ENCODE measurements at regions not wholly inside any gene's neighbourhood (a gene's known extent, or its start where the extent isn't known, plus 50 kb on each side); places are given as distances from the start of the nearest gene placed in this dataset.

- no peaks in the 10 kb centered on the region for H3K4me1 ChIP-seq (ENCODE audit: control insufficient read depth, extremely low read depth, insufficient read depth, low read length)
- H3K4me3 ChIP-seq (ENCODE audit: control insufficient read depth in 2 of 3, extremely low read depth in 1 of 3, insufficient read depth in 2 of 3, low read depth in 1 of 3, low read length in 3 of 3) = no peak overlapping the region
- DNase-seq (ENCODE audit: low read depth, low spot score) (no peak), FAIRE-seq (no peak)
- no peak for TF ChIP-seq EZH2 (IDR thresholded peaks at IDR 0.05; ENCODE audit: low read length)
- TF ChIP-seq CTCF (optimal IDR thresholded peaks at IDR 0.05 in 1 of 3, IDR thresholded peaks at IDR 0.05 in 1 of 3, conservative IDR thresholded peaks at IDR 0.05 in 1 of 3; ENCODE audit: extremely low read depth in 1 of 3, insufficient read depth in 2 of 3, low read length in 3 of 3) = no peak
- H3K27me3 ChIP-seq (ENCODE audit: control insufficient read depth, extremely low read depth, insufficient read depth, low read length) = no peaks in the 10 kb centered on the region
- no peaks in the 10 kb centered on the region for H3K9me3 ChIP-seq (ENCODE audit: control insufficient read depth, low read depth, low read length)
- H3K4me2 ChIP-seq (ENCODE audit: control insufficient read depth, extremely low read depth, insufficient read depth, low read depth, low read length) = no peak overlapping the region
- dilution Hi-C loops (cut with MboI; ENCODE audit: extremely low pct_ligation_motif_present, low sequenced_read_pairs) = no loop called here
- no peak overlapping the region for H2AFZ ChIP-seq (ENCODE audit: control insufficient read depth, low read length)
- H4K20me1 ChIP-seq (ENCODE audit: control insufficient read depth, extremely low read depth, insufficient read depth, low read length) = no peaks in the 10 kb centered on the region
- H3K79me2 ChIP-seq (ENCODE audit: control insufficient read depth, insufficient read depth, low read length) = no peaks in the 10 kb centered on the region
- no peaks in the 10 kb centered on the region for H3K9me1 ChIP-seq (ENCODE audit: control insufficient read depth, extremely low read depth, insufficient read depth, low read length)
- no peak overlapping the region for H3K9ac ChIP-seq (ENCODE audit: control insufficient read depth, extremely low read depth, insufficient read depth, low read length)
- no peak overlapping the region for H3K27ac ChIP-seq (ENCODE audit: control insufficient read depth, insufficient read depth, low read length)
- no peaks in the 10 kb centered on the region for H3K36me3 ChIP-seq (ENCODE audit: control insufficient read depth in 2 of 2, extremely low read depth in 1 of 2, insufficient read depth in 2 of 2, low read length in 2 of 2)
Observed at GRCh38 chr5:164708831-164709230, 1203.4 kb downstream of the MAT2B start.

GRCh38 chr5:164713682-164714081 lies 1208.3 kb downstream of the MAT2B start:
- H3K9me3 ChIP-seq (ENCODE audit: control insufficient read depth, low read depth, low read length) = no peaks in the 10 kb centered on the region
- no peaks in the 10 kb centered on the region for H4K20me1 ChIP-seq (ENCODE audit: control insufficient read depth, extremely low read depth, insufficient read depth, low read length)
- H3K4me3 ChIP-seq (ENCODE audit: control insufficient read depth in 2 of 3, extremely low read depth in 1 of 3, insufficient read depth in 2 of 3, low read depth in 1 of 3, low read length in 3 of 3) = no peak overlapping the region
- no peaks in the 10 kb centered on the region for H3K27me3 ChIP-seq (ENCODE audit: control insufficient read depth, extremely low read depth, insufficient read depth, low read length)
- no peak overlapping the region for H2AFZ ChIP-seq (ENCODE audit: control insufficient read depth, low read length)
- DNase-seq (ENCODE audit: low read depth, low spot score) = no peak
- no peak for FAIRE-seq
- dilution Hi-C loops (cut with MboI; ENCODE audit: extremely low pct_ligation_motif_present, low sequenced_read_pairs) = no loop called here
- no peaks in the 10 kb centered on the region for H3K79me2 ChIP-seq (ENCODE audit: control insufficient read depth, insufficient read depth, low read length)
- H3K4me2 ChIP-seq (ENCODE audit: control insufficient read depth, extremely low read depth, insufficient read depth, low read depth, low read length) = no peak overlapping the region
- no peak overlapping the region for H3K9ac ChIP-seq (ENCODE audit: control insufficient read depth, extremely low read depth, insufficient read depth, low read length)
- TF ChIP-seq CTCF (optimal IDR thresholded peaks at IDR 0.05 in 1 of 3, IDR thresholded peaks at IDR 0.05 in 1 of 3, conservative IDR thresholded peaks at IDR 0.05 in 1 of 3; ENCODE audit: extremely low read depth in 1 of 3, insufficient read depth in 2 of 3, low read length in 3 of 3) = no peak
- TF ChIP-seq EZH2 (IDR thresholded peaks at IDR 0.05; ENCODE audit: low read length) = no peak
- H3K27ac ChIP-seq (ENCODE audit: control insufficient read depth, insufficient read depth, low read length) = no peak overlapping the region
- no peaks in the 10 kb centered on the region for H3K4me1 ChIP-seq (ENCODE audit: control insufficient read depth, extremely low read depth, insufficient read depth, low read length)
- no peaks in the 10 kb centered on the region for H3K36me3 ChIP-seq (ENCODE audit: control insufficient read depth in 2 of 2, extremely low read depth in 1 of 2, insufficient read depth in 2 of 2, low read length in 2 of 2)
- H3K9me1 ChIP-seq (ENCODE audit: control insufficient read depth, extremely low read depth, insufficient read depth, low read length) = no peaks in the 10 kb centered on the region

Measured in keratinocyte (primary cell).